Hepatocyte (in vitro differentiated cells): ENCODE measurements at regions not wholly inside any gene's neighbourhood (a gene's known extent, or its start where the extent isn't known, plus 50 kb on each side); places are given as distances from the start of the nearest gene placed in this dataset.

Experiments
- CTCF ChIP-seq: fragments of 200-600 bp; sonication (generic); IDR thresholded peaks from 2 replicates; pipeline ENCODE4 v1.5.1; 2016; ENCODE audit warnings: antibody characterized with exemption, mild to moderate bottlenecking; ENCODE audit not compliant: poor library complexity
- EZH2 ChIP-seq: fragments of 200-600 bp; sonication (generic); IDR thresholded peaks from 2 replicates; pipeline ENCODE4 v1.6.1; 2016; ENCODE audit warnings: antibody characterized with exemption, mild to moderate bottlenecking, borderline replicate concordance
- EZH2phosphoT487 ChIP-seq: fragments of 200-600 bp; sonication (generic); IDR thresholded peaks from one replicate; pipeline ENCODE4 v1.6.1; 2018; ENCODE audit warnings: antibody characterized with exemption, mild to moderate bottlenecking, low read depth, moderate library complexity; ENCODE audit not compliant: unreplicated experiment, severe bottlenecking

- no peak for TF ChIP-seq CTCF
- no peak for TF ChIP-seq EZH2
- TF ChIP-seq EZH2phosphoT487 = no peak
Measured at GRCh38 chr11:27873664-27874063, 173.4 kb upstream of the BDNF start.
